MG63 (cell line): ENCODE measurements at regions not wholly inside any gene's neighbourhood (a gene's known extent, or its start where the extent isn't known, plus 50 kb on each side); places are given as distances from the start of the nearest gene placed in this dataset.
"Not testable (repeated sequence)": the region's sequence is repeated elsewhere in the genome, so short reads cannot be mapped to it uniquely, and the experiment has no call there.

ENCODE experiments used
- DNase-seq: peaks from one replicate; pipeline ENCODE4 v3.0.0-alpha.2; 2020
- H3K27me3 ChIP-seq: fragments of 250-450 bp; sonication (Bioruptor Pico); 2 replicates; pipeline ENCODE4 v1.5.1; 2020; ENCODE audit warnings: mild to moderate bottlenecking, moderate library complexity
- H3K36me3 ChIP-seq: fragments of 250-450 bp; sonication (Bioruptor Pico); 2 replicates; pipeline ENCODE4 v1.5.1; 2020; ENCODE audit warnings: mild to moderate bottlenecking, moderate library complexity
- H3K4me3 ChIP-seq: fragments of 250-450 bp; sonication (Bioruptor Pico); 2 replicates; pipeline ENCODE4 v1.5.1; 2020; ENCODE audit warnings: mild to moderate bottlenecking, moderate library complexity
- H3K9me3 ChIP-seq: fragments of 250-450 bp; sonication (Bioruptor Pico); 2 replicates; pipeline ENCODE4 v1.5.1; 2020; ENCODE audit warnings: mild to moderate bottlenecking, moderate library complexity

DNA sequence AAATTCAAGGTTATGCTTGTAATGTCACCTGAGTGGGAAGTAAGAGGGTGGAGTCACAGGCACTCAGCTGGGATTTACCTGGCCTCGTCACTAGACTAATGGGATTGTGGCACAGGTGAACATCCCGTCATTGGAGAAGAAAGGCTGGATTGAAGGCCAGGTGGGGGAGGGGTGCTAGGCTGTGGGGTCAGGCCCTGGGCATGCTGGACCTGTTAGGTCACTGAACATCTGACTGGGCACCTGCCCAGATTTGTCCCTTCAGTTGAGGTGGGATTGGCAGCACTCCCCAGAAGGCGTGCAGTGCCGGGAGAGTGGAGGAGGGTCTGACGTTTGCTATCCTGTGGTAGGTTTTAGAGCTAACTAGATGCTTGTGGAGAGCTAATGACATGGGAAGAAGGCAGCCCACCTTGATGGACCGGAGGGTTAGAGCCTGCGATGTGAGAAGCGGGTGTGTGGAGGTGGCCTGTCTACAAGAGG is 161.5 kb upstream of the ZNF267 start:
- Histone ChIP-seq H3K27me3 (no peaks in the 10 kb centered on the region), H3K9me3 (no peaks in the 10 kb centered on the region), H3K36me3 (peaks cover 19% of the 10 kb centered on the region), H3K4me3 (no peak overlapping the region)
- DNase-seq, result no peak

DNA sequence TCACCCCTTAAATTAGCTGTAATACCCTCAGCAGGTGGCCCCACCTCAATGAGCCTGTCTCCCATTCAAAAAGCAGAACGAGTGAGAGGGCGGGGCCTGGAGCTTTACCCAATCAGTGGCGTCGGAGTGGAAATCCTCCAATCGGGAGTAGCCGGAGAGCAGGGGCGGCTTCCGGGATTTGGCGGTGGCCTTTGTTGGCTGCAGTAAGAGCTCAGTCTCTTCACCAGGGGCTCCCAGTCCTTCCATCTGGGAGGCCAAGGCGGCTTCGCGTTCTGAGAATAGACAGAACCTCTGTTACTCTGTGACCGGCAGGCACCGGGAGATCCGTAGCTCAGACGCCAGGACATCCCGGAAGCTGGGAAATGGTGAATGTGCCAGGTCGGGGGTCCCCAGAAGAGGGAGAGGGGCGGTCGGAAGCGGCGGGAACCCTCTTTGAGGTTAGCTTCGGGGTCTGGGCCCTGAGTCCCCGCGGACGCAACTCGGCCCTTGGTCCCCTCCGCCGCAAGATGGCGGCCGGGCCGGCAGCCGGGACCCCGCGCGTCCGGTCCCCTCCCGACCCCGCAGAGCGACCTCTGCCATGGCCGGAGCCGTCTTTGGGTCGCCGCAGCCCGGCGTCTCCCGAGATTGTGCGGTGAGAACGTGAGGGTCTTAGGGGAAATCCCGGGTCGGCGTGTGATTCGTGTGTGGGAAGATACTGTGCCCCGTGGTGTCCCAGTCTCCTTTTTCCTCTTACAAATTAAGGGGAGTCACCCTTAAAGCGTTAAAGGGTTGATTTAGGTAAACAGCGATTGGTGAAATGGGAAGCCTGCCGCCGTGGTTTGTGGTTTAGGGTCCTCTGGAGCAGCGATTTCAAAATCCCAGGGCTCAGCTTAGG is 160.3 kb upstream of the ZNF267 start:
- peak; percentile 96 for DNase-seq
- no peaks in the 10 kb centered on the region for H3K27me3 ChIP-seq
- H3K9me3 ChIP-seq, result no peaks in the 10 kb centered on the region
- H3K36me3 ChIP-seq, result peaks cover 19% of the 10 kb centered on the region
- H3K4me3 ChIP-seq, result peak overlapping the region; percentile 87

DNA sequence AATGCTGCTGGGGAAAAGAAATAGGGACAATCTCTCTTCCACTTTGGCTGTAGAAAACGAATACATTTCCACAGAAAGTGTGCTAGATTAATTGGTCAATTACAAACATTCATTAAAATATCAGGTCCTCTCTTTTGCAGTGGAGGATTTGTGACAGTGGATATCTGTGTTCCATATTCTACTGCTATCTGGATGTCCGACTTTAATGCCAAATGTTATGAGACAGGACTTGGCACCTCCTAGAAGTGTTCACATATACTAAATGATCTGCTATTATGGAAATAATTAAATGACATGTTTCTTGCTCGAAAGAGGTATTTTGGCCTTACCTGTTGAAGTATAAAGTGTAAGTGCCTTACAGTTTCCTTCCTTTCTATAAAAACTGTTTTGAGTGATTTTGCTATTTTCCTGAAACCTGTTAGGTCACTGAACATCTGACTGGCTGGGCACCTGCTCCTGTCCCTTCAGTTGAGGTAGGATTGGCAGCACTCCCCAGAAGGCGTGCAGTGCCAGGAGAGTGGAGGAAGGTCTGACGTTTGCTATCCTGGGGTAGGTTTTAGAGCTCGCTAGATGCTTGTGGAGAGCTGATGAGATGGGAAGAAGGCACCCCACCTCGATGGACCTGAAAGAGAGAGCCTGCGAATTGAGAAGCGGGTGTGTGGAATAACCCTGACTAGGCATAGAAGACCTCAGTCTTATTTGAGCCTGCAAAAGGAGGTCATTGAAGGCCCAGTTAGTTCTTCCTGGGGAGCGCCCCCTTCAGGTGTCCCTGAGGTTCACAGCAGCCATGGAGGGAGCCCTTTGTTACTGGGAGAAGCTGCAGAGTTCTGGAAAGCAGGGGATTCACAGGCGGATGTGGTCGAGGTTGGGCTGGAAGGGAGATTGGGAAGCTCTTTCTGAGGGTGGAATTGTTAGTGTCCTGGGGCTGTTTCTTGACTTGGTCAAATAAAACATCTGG is 159.4 kb upstream of the ZNF267 start:
- Histone ChIP-seq H3K36me3 (peaks cover 23% of the 10 kb centered on the region), H3K4me3 (peak overlapping the region; percentile 87), H3K9me3 (no peaks in the 10 kb centered on the region), H3K27me3 (no peaks in the 10 kb centered on the region)
- DNase-seq, result no peak

DNA sequence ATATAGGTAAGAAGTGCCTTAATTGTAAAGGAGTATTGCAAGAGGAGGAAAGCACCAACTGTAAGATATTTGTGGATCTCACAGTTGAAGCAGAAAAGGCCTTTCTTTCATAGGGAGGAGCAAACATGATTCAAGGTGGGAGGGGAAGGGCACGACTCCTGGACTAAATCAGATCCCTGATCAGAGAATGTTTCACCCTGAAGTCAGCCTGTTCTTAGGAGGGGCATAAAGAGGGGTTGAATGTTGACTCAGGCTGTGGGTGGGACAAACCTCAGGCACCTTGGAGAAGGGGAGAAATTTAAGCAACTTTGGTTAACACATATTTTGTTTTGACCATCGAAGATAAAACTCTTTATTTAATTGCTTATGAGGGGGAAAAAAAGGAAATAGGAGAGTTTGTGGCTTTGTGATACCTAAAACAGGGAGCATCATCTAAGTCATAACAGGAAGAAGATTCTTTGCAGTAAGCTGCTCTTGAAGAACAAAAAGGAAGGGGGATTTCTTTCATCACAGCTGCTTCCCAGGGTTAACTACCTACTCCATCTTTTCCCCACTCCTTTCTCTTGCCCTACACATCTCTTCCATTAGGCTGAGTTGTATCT is 158.6 kb upstream of the ZNF267 start:
- Histone ChIP-seq H3K27me3 (no peaks in the 10 kb centered on the region), H3K9me3 (no peaks in the 10 kb centered on the region), H3K4me3 (no peak overlapping the region; the same call in 1 of the 2 replicates), H3K36me3 (peaks cover 23% of the 10 kb centered on the region)
- no peak for DNase-seq

DNA sequence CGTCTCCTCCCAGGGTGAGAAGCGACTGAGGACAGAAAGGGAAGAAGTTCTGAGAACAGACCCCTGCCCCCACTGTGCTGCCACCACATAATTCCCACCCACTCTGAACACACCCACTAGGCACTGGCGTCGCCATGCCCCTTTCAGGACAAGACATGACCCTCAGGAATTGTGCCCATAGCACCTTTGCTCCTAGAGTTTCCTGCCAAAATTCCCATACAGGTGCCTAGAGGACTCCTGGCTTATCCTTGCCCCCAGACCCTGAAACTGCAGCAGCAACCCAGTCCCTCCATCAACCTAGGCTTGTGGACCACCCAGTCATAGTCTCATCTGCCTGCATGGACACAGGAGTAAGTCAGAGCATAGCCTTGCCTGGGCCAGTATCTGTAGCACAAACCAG is 157.7 kb upstream of the ZNF267 start:
- DNase-seq, result no peak
- Histone ChIP-seq H3K27me3 (no peaks in the 10 kb centered on the region), H3K4me3 (no peak overlapping the region), H3K36me3 (peaks cover 23% of the 10 kb centered on the region), H3K9me3 (no peaks in the 10 kb centered on the region)

DNA sequence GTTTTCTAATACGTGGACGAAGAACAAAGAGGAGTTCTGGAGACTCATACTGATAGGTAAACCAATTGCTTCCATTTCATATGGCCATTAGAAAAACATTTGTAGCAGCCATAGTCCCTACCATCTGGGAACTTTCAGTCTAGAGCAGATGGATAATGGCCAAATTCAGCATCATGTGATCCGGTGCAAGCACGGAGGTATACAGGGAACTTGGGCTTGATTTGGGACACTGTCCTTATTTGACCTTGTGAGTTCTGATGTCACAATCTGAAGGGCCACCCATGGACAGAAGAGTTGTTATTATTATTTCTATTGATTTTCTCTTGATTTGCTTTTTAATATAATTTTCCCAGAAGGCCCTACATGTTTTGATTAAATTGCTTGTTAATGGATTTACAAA is 154.6 kb upstream of the ZNF267 start:
- peaks cover 34% of the 10 kb centered on the region for H3K36me3 ChIP-seq
- no peak for DNase-seq
- H3K9me3 ChIP-seq, result no peaks in the 10 kb centered on the region
- H3K4me3 ChIP-seq, result no peak overlapping the region
- no peaks in the 10 kb centered on the region for H3K27me3 ChIP-seq

DNA sequence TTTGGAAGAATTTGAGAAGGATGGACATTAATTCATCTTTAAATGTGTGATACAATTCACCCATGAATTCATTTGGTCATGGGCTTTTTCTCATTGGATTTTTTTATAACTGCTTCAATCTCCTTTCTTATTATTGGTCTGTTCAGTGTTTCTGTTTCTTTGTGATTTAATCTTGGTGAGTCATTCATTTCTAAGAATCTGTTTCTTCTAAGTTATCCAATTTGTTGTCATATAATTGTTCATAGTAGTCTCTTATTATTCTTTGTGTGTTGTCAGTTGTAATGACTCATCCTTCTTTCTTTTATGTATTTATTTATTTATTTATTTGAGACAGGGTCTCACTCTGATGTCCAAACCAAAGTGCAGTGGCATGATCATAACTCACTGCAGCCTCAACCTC is 146.1 kb upstream of the ZNF267 start:
- Histone ChIP-seq H3K4me3 (no peak overlapping the region), H3K9me3 (peaks cover 15% of the 10 kb centered on the region), H3K27me3 (no peaks in the 10 kb centered on the region), H3K36me3 (peaks cover 36% of the 10 kb centered on the region)
- no peak for DNase-seq

DNA sequence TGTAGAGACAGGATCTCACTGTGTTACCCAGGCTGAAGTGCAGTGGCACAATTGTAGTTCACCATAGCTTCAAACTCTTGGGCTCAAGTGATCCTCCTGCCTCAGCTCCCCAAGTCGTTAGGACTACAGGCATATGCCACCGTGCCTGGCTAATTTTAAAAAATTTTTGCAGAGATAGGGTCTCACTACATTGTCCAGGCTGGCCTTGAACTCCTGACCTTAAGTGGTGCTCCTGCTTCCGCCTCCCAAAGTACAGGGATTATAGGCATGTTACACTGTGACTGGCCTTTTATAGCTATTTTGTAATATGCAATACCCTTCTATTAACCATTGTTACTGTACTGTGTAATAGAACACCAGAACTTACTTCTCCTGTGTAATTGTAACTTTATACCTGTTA is 139.3 kb upstream of the ZNF267 start:
- peaks cover 12% of the 10 kb centered on the region for H3K9me3 ChIP-seq
- no peak overlapping the region for H3K4me3 ChIP-seq
- no peak for DNase-seq
- H3K27me3 ChIP-seq, result no peaks in the 10 kb centered on the region
- peaks cover 10% of the 10 kb centered on the region for H3K36me3 ChIP-seq

DNA sequence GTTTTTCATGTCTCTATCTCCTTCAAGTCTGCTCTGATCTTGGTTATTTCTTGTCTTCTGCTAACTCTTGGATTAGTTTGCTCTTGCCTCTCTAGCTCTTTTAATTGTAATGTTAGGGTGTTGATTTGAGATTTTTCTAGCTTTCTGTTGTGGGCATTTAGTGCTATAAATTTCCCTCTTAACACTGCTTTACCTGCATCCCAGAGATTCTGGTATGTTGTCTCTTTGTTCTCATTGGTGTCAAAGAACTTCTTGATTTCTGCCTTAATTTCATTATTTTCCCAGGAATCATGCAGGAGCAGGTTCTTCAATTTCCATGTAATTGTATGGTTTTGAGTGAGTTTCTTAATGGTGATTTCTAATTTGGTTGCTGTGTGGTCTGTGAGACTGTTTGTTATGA is 128.5 kb upstream of the ZNF267 start:
- not testable (repeated sequence) for H3K27me3 ChIP-seq, DNase-seq, H3K4me3 ChIP-seq, H3K36me3 ChIP-seq
- peaks cover 59% of the 10 kb centered on the region for H3K9me3 ChIP-seq

DNA sequence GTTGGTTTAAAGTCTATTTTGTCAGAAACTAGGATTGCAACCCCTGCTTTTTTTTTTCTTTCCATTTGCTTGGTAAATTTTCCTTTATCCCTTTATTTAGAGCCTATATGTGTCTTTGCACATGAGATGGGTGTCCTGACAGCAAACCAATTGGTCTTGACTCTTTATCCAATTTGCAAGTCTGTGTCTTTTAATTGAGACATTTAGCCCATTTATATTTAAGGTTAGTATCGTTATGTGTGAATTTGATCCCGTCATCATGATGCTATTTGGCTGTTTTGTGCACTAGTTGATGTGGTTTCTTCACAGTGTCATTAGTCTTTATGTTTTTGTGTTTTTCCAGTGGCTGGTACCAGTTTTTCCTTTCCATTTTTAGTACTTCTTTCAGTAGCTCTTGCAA is 127.7 kb upstream of the ZNF267 start:
- DNase-seq, result no peak
- 0 out of 2 replicates have a peak, but pooled peaks cover 4% of the 10 kb centered on the region for H3K36me3 ChIP-seq
- no peaks in the 10 kb centered on the region for H3K27me3 ChIP-seq
- no peak overlapping the region for H3K4me3 ChIP-seq
- peaks cover 62% of the 10 kb centered on the region for H3K9me3 ChIP-seq

DNA sequence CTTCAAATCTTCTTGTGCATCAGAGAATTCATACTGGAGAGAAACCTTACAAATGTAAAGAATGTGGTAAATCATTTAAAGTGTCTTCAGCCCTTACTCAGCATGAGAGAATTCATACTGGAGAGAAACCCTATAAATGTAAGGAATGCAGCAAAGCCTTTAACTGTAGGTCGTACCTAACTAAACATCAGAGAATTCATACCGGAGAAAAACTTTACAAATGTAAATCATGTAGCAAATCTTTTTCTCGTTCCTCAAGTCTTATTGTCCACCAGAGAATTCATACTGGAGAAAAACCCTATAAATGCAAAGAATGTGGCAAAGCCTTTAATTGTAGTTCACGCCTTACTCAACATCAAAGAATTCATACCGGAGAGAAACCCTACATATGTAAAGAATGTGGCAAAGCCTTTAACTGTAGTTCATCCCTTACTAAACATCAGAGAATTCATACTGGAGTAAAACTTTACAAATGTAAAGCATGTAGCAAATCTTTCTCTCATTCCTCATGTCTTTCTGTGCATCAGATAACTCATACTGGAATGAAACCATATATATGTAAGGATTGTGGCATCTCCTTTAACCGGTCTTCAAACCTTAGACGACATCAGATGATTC is 118.5 kb upstream of the ZNF267 start:
- no peak for DNase-seq
- H3K9me3 ChIP-seq, result peaks cover 79% of the 10 kb centered on the region
- no peak overlapping the region for H3K4me3 ChIP-seq
- H3K36me3 ChIP-seq, result peaks cover 45% of the 10 kb centered on the region
- H3K27me3 ChIP-seq, result no peaks in the 10 kb centered on the region

DNA sequence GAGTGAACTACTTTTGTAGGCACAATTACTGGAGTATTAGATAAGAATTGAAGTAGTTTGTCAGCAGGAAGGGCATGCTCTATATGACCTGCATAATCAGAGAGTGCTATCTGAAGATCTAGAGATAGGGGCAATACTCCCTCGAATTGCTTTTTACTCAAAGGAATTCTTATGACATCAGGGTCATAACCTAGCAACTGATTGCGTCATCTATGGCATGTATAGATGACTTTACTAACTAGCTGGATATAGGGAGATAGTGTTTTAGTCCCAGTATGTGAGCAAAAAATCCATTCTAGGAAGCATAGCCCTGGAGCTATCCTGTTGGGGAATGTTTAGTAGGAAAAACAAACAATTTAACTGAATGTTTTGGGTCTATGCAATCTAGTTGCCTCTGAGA is 109.5 kb upstream of the ZNF267 start:
- Histone ChIP-seq H3K27me3 (no peaks in the 10 kb centered on the region), H3K4me3 (no peak overlapping the region), H3K9me3 (peaks cover 35% of the 10 kb centered on the region), H3K36me3 (peaks cover 2% of the 10 kb centered on the region)
- DNase-seq, result no peak

DNA sequence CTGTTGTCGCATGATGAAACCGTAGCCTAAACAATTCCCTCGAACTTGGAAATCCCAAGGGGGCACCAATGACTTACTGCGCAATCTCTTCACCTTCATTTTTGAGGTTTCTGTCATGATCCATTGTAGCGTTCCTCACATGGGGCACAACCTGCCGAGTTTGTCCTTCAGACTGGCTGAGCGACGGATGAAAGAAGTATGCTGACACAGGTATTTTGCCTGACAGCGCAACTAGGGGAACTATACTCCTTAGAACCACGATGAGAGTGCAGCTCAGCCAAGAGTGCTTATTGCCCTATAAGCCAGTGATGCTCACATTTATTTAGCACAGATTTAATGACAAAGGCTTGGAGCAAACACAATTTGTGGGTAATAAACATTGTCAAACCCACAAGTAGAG is 106.3 kb upstream of the ZNF267 start:
- peaks cover 32% of the 10 kb centered on the region for H3K9me3 ChIP-seq
- H3K36me3 ChIP-seq, result no peaks in the 10 kb centered on the region; the same call in 1 of the 2 replicates
- no peak for DNase-seq
- no peak overlapping the region for H3K4me3 ChIP-seq
- H3K27me3 ChIP-seq, result no peaks in the 10 kb centered on the region

DNA sequence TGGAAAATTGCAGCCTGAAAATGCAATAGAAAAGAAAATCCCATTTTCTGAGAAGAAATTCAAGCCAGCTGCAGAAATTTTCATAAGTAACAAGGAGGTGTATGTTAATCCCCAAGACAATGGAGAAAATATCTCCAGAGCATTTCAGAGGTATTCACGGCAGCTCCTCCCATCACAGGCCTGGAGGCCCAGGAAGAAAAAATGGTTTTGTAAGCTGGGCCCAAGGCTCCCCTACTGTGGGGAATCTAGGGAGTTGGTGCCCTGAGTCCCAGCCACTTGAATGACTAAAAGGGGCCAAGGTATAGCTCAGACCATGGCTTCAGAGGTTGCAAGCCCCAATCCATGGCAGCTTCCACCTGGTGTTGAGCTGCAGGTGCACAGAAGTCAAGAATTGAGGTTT is 93.3 kb upstream of the ZNF267 start:
- no peaks in the 10 kb centered on the region for H3K36me3 ChIP-seq
- H3K4me3 ChIP-seq, result no peak overlapping the region
- no peak for DNase-seq
- H3K27me3 ChIP-seq, result no peaks in the 10 kb centered on the region
- peaks cover 32% of the 10 kb centered on the region for H3K9me3 ChIP-seq

DNA sequence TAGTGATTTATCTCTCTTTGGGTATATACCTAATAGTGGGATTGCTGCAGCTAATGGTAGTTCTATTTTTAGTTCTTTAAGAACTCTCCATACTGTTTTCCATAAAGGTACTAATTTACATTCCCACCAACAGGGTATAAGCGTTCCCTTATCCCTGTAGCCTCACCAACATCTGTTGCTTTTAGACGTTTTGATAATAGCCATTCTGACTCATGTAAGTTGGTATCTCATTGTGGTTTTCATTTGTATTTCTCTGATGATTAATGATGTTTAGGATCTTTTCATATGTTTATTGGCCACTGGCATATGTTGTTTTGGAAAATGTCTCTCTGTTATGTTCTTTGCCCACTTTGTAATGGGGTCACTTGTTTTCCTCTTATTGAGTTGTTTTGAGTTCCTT is 88.5 kb upstream of the ZNF267 start:
- DNase-seq, result no peak
- H3K9me3 ChIP-seq, result peaks cover 17% of the 10 kb centered on the region
- no peaks in the 10 kb centered on the region for H3K36me3 ChIP-seq
- no peaks in the 10 kb centered on the region; the same call in 1 of the 2 replicates for H3K27me3 ChIP-seq
- no peak overlapping the region for H3K4me3 ChIP-seq

DNA sequence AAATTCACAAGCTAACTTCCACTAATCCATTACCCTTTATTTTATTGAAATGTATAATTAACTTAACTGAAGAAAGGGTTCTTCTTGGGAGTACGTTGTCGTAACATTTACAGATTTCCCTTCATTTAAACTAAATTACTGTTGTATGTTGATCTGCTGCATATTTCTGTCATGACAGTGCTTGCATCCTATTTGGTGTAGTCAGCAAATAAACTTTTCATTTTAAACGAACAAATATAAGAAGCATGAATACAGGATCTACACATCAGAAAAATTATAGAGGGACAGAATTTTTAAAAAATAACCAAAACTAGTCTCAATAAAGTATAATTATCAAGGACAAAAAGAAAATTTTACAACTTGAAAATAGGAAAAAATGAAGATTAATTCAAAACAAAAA is 66.5 kb upstream of the ZNF267 start:
- H3K4me3 ChIP-seq, result no peak overlapping the region
- H3K9me3 ChIP-seq, result no peaks in the 10 kb centered on the region
- no peak for DNase-seq
- H3K27me3 ChIP-seq, result no peaks in the 10 kb centered on the region
- no peaks in the 10 kb centered on the region for H3K36me3 ChIP-seq
